ENCODE measurements at regions not wholly inside any gene's neighbourhood (a gene's known extent, or its start where the extent isn't known, plus 50 kb on each side); places are given as distances from the start of the nearest gene placed in this dataset.

GRCh38 chr15:37528432-37528831 is 406.0 kb upstream of the TMCO5A start:
- Histone ChIP-seq H3K36me3 (ENCODE audit: control insufficient read depth, low read length) (no peaks in the 10 kb centered on the region), H4K20me1 (ENCODE audit: control insufficient read depth, insufficient read depth, low read depth, low read length) (no peaks in the 10 kb centered on the region), H3K4me3 (ENCODE audit: low read length) (no peak overlapping the region), H3K4me1 (ENCODE audit: control insufficient read depth, low read length) (no peaks in the 10 kb centered on the region), H3K4me2 (ENCODE audit: low read length) (no peak overlapping the region), H3K9me2 (replicated peaks; ENCODE audit: control insufficient read depth, low read length) (no peaks in the 10 kb centered on the region), H3K27me3 (ENCODE audit: control insufficient read depth, low read length) (no peaks in the 10 kb centered on the region), H3K9me3 (ENCODE audit: control insufficient read depth, insufficient read depth, low read length) (no peaks in the 10 kb centered on the region), H3K27ac (ENCODE audit: low read depth, low read length) (no peak overlapping the region), H3F3A (ENCODE audit: control insufficient read depth, insufficient read depth) (no peaks in the 10 kb centered on the region), H3K79me2 (ENCODE audit: control insufficient read depth, low read length) (no peaks in the 10 kb centered on the region)
- no peak for TF ChIP-seq EZH2phosphoT487 (IDR thresholded peaks at IDR 0.05; ENCODE audit: borderline replicate concordance, low read length)
- no peak for TF ChIP-seq CTCF (IDR thresholded peaks at IDR 0.05; ENCODE audit: low read depth, low read length, poor library complexity, severe bottlenecking)

- Histone ChIP-seq H3K4me1 (ENCODE audit: control insufficient read depth, low read length) (no peaks in the 10 kb centered on the region), H3K4me3 (ENCODE audit: low read length) (no peak overlapping the region), H4K20me1 (ENCODE audit: control insufficient read depth, insufficient read depth, low read depth, low read length) (no peaks in the 10 kb centered on the region), H3K27ac (ENCODE audit: low read depth, low read length) (no peak overlapping the region), H3K4me2 (ENCODE audit: low read length) (no peak overlapping the region), H3K27me3 (ENCODE audit: control insufficient read depth, low read length) (no peaks in the 10 kb centered on the region), H3K36me3 (ENCODE audit: control insufficient read depth, low read length) (no peaks in the 10 kb centered on the region), H3K9me2 (replicated peaks; ENCODE audit: control insufficient read depth, low read length) (no peaks in the 10 kb centered on the region), H3K79me2 (ENCODE audit: control insufficient read depth, low read length) (no peaks in the 10 kb centered on the region), H3F3A (ENCODE audit: control insufficient read depth, insufficient read depth) (no peaks in the 10 kb centered on the region), H3K9me3 (ENCODE audit: control insufficient read depth, insufficient read depth, low read length) (no peaks in the 10 kb centered on the region)
- TF ChIP-seq EZH2phosphoT487 (IDR thresholded peaks at IDR 0.05; ENCODE audit: borderline replicate concordance, low read length), result no peak
- no peak for TF ChIP-seq CTCF (IDR thresholded peaks at IDR 0.05; ENCODE audit: low read depth, low read length, poor library complexity, severe bottlenecking)
Observed at GRCh38 chr15:37536967-37537605, 397.4 kb upstream of the TMCO5A start.

GRCh38 chr15:37537802-37538201 is 396.6 kb upstream of the TMCO5A start:
- Histone ChIP-seq H3K4me3 (ENCODE audit: low read length) (no peak overlapping the region), H3K27ac (ENCODE audit: low read depth, low read length) (no peak overlapping the region), H3K36me3 (ENCODE audit: control insufficient read depth, low read length) (no peaks in the 10 kb centered on the region), H3K9me2 (replicated peaks; ENCODE audit: control insufficient read depth, low read length) (no peaks in the 10 kb centered on the region; the same call in 1 of the 2 replicates), H3K79me2 (ENCODE audit: control insufficient read depth, low read length) (no peaks in the 10 kb centered on the region), H3K27me3 (ENCODE audit: control insufficient read depth, low read length) (no peaks in the 10 kb centered on the region), H3K4me1 (ENCODE audit: control insufficient read depth, low read length) (no peaks in the 10 kb centered on the region), H3K9me3 (ENCODE audit: control insufficient read depth, insufficient read depth, low read length) (no peaks in the 10 kb centered on the region), H3K4me2 (ENCODE audit: low read length) (no peak overlapping the region), H4K20me1 (ENCODE audit: control insufficient read depth, insufficient read depth, low read depth, low read length) (no peaks in the 10 kb centered on the region), H3F3A (ENCODE audit: control insufficient read depth, insufficient read depth) (no peaks in the 10 kb centered on the region)
- TF ChIP-seq CTCF (IDR thresholded peaks at IDR 0.05; ENCODE audit: low read depth, low read length, poor library complexity, severe bottlenecking) (no peak), EZH2phosphoT487 (IDR thresholded peaks at IDR 0.05; ENCODE audit: borderline replicate concordance, low read length) (no peak)
